ENCODE measurements at regions not wholly inside any gene's neighbourhood (a gene's known extent, or its start where the extent isn't known, plus 50 kb on each side); places are given as distances from the start of the nearest gene placed in this dataset.
"Not testable (repeated sequence)": the region's sequence is repeated elsewhere in the genome, so short reads cannot be mapped to it uniquely, and the experiment has no call there.

DNA sequence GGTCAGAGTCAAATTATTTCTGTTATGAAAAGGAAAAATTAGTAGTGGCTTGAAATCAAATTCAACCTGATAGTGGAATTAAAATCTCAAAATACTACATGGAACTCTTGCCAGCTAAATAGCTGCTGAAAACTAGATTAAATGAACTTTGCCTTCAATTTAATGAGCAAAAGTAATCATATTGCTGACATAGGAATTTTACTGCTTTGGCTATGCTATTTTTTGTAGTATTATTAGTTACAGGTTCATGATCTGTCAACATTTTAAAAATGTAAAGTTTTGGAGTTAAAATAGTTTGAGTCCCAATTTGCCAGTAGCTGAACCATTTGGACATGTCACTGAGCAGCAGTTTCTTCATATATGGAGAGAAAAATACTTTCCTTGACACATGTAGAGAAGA, 81.4 kb downstream of the RERGL start:
- no peak for DNase-seq (ENCODE audit: low spot score)

DNA sequence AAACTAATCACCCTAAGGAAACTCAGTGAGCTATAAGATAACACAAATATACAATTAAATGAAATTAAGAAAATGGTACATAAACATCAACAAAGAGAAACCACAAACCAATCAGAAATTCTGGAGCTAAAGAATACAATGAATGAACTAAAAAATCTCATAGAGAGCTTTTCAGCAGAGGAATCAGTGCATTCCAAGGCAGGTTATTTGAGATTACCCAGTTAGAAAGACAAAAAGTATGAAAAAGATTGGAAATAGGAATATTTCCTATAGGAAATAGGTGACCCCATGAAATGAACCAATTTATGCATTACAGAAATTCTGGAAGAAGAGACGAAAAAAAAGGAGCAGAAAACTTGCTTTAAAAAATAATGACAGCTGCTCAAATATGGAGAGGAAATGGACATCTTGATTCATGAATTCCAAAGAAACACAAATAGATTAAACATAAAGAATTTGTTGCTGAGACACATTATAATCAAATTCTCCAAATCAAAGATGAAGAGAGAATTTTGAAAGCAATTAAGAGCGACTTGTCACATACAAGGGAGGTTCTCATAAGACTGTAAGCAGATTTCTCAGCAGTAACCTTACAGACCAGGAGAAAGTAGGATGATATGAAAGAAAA, 90.7 kb downstream of the RERGL start:
- DNase-seq (ENCODE audit: low spot score) = no peak

DNA sequence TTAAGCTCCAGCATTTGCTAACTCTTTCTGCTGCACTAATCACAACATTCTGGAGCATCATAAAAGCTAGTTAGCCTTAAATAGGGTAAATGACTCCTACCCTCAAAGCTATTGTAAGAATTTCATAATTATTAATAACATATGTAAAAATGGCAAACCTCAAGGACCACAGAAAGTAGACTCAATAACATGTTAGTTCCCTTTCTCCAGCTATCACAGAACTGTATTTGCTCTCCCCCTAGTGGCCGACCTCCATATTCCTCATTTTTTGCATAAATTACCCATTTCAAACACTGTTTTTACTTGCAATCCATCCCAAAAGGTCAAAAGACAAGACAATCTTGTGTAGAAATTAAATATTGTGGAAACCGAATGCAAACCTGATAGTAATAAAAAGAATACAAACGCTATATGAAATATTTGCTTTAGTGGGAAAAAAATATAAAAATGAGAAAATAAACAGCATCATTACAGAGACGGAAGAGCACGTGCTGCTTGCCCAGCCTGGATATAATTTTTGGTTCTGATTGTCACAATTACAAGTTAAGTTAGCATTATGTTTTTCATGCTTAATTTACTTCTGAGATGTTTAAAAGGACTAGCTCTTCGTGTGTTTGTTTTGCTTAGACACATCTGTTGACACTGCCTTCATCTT, 97.9 kb downstream of the RERGL start:
- peak; percentile 64 for DNase-seq (ENCODE audit: low spot score)

GRCh38 chr12:17982556-17982955, 107.4 kb downstream of the RERGL start:
- DNase-seq (ENCODE audit: low spot score) = no peak

DNA sequence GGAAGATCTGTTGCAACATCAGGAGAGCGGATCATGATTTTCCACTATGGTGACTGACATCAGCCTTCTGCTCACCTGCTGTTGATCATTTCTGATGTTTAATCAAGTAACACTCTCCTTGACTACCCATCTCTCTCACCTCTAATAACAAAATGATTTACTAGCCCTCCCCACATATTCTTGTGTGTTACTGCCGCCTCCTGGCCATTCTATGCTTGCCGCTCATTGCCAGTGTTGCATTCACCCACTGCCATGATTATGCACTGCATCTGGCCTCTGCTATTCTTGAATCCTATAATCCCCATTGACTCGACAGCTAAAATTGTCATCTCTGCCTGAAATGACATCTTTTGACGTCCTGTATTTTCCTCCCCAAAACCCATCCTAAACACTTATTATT, 113.8 kb downstream of the RERGL start:
- DNase-seq (ENCODE audit: low spot score) = no peak

DNA sequence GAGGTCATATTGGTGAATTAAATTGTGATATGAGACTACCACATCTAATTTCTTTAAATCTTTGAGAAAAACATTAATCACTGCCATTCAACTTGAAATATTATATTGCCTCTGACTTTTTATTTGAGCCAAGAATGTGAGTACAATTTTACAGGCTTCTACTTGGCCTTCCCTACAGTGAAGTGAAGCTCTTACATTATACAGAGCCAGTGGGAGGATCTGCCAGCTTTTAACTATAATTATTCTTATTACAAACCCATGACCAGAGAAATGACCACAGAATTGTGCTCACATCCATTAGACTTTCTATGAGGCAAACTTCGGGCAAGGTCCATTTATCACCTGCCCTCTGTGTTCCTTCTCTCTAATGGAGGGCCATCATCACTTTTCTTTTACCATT, 114.2 kb downstream of the RERGL start:
- no peak for DNase-seq (ENCODE audit: low spot score)

DNA sequence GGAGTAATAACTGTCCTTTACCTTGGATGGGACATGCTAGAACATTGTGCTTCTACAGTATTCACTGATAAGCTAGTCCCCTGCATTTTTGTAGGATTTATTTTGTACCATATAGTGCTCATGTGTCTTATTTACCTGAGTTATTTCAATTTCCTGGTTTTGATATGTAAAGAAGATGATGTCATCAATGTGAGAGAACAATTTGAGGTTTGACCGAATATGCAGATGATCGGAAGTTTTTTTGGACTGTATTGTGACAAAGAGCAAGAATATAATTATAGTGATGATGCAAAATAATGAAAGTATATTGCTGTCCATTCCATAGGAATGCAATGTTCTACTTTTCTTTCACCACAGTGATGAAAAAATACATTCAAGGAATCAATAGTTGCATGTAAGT, 114.8 kb downstream of the RERGL start:
- DNase-seq (ENCODE audit: low spot score) = no peak

GRCh38 chr12:17971850-17972249, 118.1 kb downstream of the RERGL start:
- DNase-seq (ENCODE audit: low spot score) = no peak

DNA sequence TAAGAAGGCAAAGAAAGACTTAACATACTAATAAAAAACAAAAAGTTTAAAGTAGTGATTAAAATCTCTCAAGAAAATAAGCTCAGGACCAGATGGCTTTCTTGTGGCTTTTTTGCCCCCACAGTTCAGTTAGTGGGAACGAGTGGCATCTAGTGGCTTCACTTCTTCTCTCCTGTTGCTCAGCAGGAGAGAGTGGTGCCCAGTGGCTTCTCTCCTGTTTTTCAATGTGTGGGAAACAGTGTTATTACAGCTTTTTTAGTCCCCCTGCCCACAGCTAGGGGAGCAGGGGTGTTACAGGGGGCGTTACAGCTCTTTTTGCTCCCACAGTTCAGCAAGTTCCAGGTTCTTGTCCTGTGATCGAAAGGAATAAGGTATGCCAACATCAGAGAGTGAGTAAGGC, 135.2 kb downstream of the RERGL start:
- no peak for DNase-seq (ENCODE audit: low spot score)

DNA sequence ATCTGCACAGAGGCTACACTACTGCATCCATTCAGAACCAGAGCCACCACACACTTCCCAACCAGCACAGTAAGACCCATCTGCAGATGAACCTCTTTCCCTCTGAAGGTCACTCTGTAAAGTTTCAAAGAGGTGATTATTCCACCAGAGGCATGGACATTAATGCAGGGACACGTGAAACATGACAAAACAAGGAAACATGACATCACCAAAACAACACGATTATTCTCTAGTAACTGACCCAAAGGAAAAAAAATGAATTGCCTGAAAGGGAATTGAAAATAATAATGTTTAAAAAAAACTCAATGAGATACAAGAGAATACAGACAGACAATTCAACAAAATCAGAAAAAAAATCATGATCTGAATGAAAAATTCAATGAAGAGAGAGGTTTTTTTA, 139.1 kb downstream of the RERGL start:
- DNase-seq (ENCODE audit: low spot score) = no peak

DNA sequence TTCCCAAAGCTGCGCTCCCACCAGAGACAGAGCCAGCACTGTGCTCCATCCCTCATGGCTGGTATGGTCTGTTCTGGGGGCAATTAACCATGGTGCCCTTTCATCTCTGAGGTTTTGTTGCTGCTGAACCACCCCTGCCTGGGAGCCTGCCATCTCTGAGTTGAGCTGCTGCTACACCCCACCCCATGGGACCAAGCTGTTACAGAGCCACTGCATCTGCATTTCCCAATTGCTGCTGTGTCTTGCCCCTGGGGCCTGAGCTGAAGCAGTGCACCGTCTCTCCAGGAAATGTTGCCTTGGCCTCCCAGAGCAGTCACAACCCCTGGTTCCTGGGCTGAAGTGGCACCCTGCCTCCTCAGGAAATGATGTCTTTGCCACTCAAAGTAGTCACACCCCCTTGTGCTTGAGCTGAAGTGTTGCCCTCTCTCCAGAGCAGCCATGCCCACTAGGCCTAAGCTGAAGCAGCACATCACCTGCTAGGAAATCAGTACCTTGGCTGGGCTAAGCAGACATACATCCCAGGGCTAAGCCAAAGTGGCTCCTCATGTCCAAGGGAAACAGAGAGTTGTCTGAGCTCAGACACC, 140.3 kb downstream of the RERGL start:
- no peak for DNase-seq (ENCODE audit: low spot score)

DNA sequence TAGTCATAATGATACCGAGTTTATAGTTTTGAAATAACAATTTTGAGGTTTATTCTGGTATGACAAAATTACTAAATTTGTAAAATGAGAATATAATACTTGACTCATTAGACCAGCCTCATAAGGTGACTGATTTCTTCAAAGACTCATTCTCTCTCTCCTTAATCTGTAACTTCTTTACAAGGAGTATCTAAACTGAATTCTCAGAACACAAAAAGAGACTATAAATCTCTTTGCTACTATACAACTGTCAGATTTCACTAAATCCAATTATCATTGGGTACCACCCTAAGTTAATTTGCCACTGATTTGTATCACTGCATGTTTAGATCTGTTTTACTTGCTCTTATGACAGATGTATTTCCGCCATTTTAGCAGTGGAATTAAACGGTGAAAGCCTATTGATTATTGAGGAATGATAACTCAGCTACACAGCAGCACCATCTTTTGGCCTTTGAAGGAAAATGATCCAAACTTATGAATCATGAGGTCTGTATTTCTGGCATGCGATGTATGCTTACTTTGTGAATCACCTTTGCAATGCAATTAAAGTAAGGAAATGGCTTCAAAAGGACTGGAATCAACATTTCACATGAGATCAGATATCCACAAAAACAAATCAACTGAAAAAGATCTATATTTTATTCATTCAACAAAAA, 161.2 kb downstream of the RERGL start:
- peak; percentile 20 for DNase-seq (ENCODE audit: low spot score)

- DNase-seq (ENCODE audit: low spot score) = no peak
Observed at GRCh38 chr12:17918013-17918412, 172.0 kb downstream of the RERGL start.

DNA sequence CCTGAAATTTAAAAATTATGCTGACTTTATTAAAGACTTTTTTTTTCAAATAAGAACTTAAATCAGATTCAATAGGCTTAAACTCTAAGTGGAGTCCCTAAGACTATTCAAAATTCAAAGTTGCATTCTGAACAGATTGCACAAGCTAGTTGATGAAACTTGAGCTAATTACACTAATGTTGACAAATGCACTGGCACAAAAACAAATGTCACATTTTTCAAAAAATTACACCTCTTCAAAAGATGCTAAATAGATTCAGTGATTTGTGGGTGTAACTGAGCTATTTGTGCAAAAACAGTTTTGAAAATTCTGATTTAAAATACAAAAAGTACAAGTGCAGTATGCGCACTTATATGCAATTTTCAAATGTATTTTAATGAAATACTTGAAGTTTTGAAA, 205.4 kb downstream of the RERGL start:
- no peak for DNase-seq (ENCODE audit: low spot score)

GRCh38 chr12:17878714-17879113, 211.3 kb downstream of the RERGL start:
- no peak for DNase-seq (ENCODE audit: low spot score)

DNA sequence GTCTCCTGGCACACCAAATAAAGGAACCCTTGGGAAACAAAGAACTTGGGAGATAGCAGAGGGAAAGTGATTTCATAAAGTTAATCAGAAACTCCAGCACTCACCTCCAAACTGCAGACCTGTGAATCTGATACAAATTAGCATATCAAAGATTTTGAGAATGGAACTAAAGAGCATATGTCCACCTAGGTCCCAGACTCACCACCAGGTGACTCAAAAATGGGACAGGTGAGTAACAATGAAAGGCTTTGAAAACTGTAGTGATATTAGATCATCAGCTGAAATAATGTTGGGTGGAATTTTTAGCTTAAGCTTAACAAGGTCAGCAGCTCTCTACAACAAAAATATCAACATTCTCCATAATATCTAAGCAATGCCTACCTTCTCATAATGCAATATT, 214.8 kb downstream of the RERGL start:
- DNase-seq (ENCODE audit: low spot score) = no peak

DNA sequence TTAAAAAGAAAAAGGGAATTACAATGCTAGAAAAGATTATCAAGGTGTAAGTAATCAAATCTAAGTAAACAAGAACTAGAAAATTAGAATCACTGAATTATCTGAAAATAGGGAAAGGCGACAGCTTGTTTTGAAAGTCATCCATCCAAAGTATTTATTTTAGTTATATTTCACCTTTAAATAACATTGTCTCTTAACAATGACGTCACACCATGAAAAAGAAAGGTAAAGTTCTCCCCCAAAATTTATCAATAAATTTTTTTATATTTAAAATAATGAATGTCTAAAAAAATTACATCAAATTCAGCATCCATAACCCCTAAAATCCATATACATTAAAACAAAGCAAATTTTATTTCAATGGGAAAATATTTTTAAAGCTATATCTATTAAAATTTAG, 223.2 kb downstream of the RERGL start:
- DNase-seq (ENCODE audit: low spot score) = no peak

- DNase-seq (ENCODE audit: low spot score) = not testable (repeated sequence)
Observed at GRCh38 chr12:17855548-17855947, 234.4 kb downstream of the RERGL start.

DNA sequence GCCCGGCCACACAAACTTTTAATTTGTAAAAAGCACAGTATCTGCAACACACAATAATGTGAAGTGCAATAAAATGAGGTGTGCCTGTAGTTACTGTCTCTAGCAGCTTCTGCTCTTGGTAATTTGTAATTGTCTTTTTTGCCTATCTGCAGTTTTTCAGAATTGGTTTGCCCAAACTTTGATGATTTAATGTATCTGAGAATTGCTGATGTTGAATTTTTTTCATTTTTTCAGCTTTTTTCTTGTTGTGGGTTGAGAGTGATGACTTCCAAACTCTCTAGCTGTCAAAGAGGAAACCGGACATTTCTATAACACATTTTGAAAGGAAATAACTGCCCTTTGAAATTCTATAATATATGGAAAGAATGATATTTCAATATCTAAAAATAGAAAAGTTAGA, 236.9 kb downstream of the RERGL start:
- no peak for DNase-seq (ENCODE audit: low spot score)

DNA sequence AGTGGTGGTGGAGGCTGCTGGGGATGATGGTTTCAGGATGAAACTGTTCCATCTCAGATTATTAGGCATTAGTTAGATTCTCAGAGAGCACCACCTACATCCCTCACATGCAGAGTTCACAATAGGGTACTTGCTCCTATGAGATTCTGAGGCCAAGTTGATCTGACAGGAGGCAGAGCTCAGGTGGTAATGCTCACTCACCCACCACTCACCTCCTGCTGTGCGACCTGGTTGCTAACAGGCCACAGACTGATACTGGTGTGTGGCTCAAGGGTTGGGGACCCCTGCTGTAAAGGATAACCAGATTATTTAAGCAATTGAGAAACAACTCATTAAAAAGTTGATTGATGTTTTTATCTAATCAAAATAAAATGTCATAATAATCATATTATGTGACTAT, 248.5 kb downstream of the RERGL start:
- DNase-seq (ENCODE audit: low spot score) = no peak

GRCh38 chr12:17829813-17830212, 260.2 kb downstream of the RERGL start:
- DNase-seq (ENCODE audit: low spot score) = no peak

GRCh38 chr12:17818931-17819330, 271.1 kb downstream of the RERGL start:
- no peak for DNase-seq (ENCODE audit: low spot score)

- DNase-seq (ENCODE audit: low spot score) = peak; percentile 18
Observed at GRCh38 chr12:17810399-17810798, 279.6 kb downstream of the RERGL start.

Measured in SK-N-DZ (cell line).